GM12878 (cell line): ENCODE measurements at regions not wholly inside any gene's neighbourhood (a gene's known extent, or its start where the extent isn't known, plus 50 kb on each side); places are given as distances from the start of the nearest gene placed in this dataset.

ENCODE experiments used
- ATAC-seq: fragments of 200-7000 bp; cut with Tn5 transposase; 3 replicates; pipeline ENCODE4 v1.9.1; 2020; ENCODE audit warnings: mild to moderate bottlenecking, moderate library complexity
- BruUV-seq: library from RNA; stranded (reverse); fragments of 400-500 nt; replicated peaks from 2 replicates; lab custom pipeline; 2021; lab: Mats Ljungman, UMichigan
- CTCF ChIA-PET: fragments of 300-600 bp; sonication (Branson Sonifier 250); formaldehyde crosslinking; extraction: SDS; loops from one replicate; lab custom pipeline; 2021; ENCODE audit warnings: inconsistent platforms; lab: Yijun Ruan, JAX
- POLR2A ChIA-PET: fragments of 350-600 bp; formaldehyde crosslinking; extraction: SDS; loops from one replicate; lab custom pipeline; 2021; ENCODE audit warnings: inconsistent platforms; lab: Charles Lee
- RAD21 ChIA-PET: fragments of 300-600 bp; sonication (Branson Sonifier 250); formaldehyde crosslinking; loops from one replicate; lab custom pipeline; 2023; ENCODE audit warnings: antibody characterized with exemption; ENCODE audit not compliant: unreplicated experiment; lab: Charles Lee
- SMC1A ChIA-PET: fragments of 300-600 bp; sonication (Branson Sonifier 250); formaldehyde crosslinking; loops from one replicate; lab custom pipeline; 2023; ENCODE audit not compliant: unreplicated experiment, uncharacterized antibody; lab: Charles Lee
- DNase-seq: peaks from one replicate; pipeline ENCODE4 v3.0.0-alpha.2; 2011; ENCODE audit warnings: low read depth, low spot score
- FAIRE-seq: peaks from 3 replicates; lab custom pipeline; 2011; peaks lifted over from hg19 to GRCh38; lab: Jason Lieb, UNC
- H2AFZ ChIP-seq: 2 replicates; pipeline ENCODE4 v1.6.0; 2011; ENCODE audit warnings: low read depth, low read length, control low read depth; ENCODE audit not compliant: control insufficient read depth
- H3K27ac ChIP-seq: 2 replicates; pipeline ENCODE4 v1.5.1; 2011; ENCODE audit warnings: control low read depth; ENCODE audit not compliant: control insufficient read depth, insufficient read depth
- H3K27me3 ChIP-seq, 2 experiments: replicated peaks in 1 of 2; 2 replicates each; pipeline versions ENCODE4 v1.6.0 to v1.6.1; 2011; ENCODE audit warnings: low read length in 1 of 2; ENCODE audit not compliant: control insufficient read depth in 2 of 2, insufficient read depth in 2 of 2
- H3K36me3 ChIP-seq, 2 experiments: 2 replicates each; pipeline ENCODE4 v1.5.1; 2011; ENCODE audit warnings: low read length in 1 of 2; ENCODE audit not compliant: control insufficient read depth in 2 of 2, insufficient read depth in 2 of 2
- H3K4me1 ChIP-seq: 2 replicates; pipeline ENCODE4 v1.6.1; 2011; ENCODE audit warnings: mild to moderate bottlenecking, low read length, moderate library complexity, mixed read lengths; ENCODE audit not compliant: control insufficient read depth, insufficient read depth
- H3K4me2 ChIP-seq: 2 replicates; pipeline ENCODE4 v1.6.0; 2011; ENCODE audit warnings: control low read depth; ENCODE audit not compliant: control insufficient read depth, insufficient read depth
- H3K4me3 ChIP-seq: fragments of 200-600 bp; sonication (generic); 2 replicates; pipeline ENCODE4 v1.5.1; 2016
- H3K79me2 ChIP-seq: 2 replicates; pipeline ENCODE4 v1.6.0; 2011; ENCODE audit warnings: low read length; ENCODE audit not compliant: control insufficient read depth, insufficient read depth
- H3K9ac ChIP-seq: 2 replicates; pipeline ENCODE4 v1.8.0; 2011; ENCODE audit warnings: low read length, control low read depth, mixed read lengths; ENCODE audit not compliant: control insufficient read depth, insufficient read depth
- H3K9me3 ChIP-seq: replicated peaks from 3 replicates; pipeline ENCODE4 v1.5.1; 2011; ENCODE audit warnings: mild to moderate bottlenecking, low read length; ENCODE audit not compliant: control insufficient read depth, insufficient read depth
- H4K20me1 ChIP-seq: 2 replicates; pipeline ENCODE4 v1.6.0; 2011; ENCODE audit not compliant: control insufficient read depth, insufficient read depth
- ATF7 ChIP-seq: fragments of 450-650 bp; IDR thresholded peaks from 2 replicates; pipeline ENCODE4 v1.6.1; 2016; ENCODE audit warnings: low read depth, mild to moderate bottlenecking
- CBX5 ChIP-seq: sonication (generic); IDR thresholded peaks from 2 replicates; pipeline ENCODE4 v1.6.1; 2016; ENCODE audit warnings: low read depth, moderate library complexity, mild to moderate bottlenecking, inconsistent platforms
- CEBPB ChIP-seq, 2 experiments: fragments of 150-350 bp in 1 of 2; IDR thresholded peaks; 2 replicates each; pipeline ENCODE4 v1.6.1; 2012 to 2014; ENCODE audit warnings: low read depth in 2 of 2, low read length in 2 of 2, borderline replicate concordance in 1 of 2, inconsistent platforms in 1 of 2
- EED ChIP-seq: sonication (generic); IDR thresholded peaks from 2 replicates; pipeline ENCODE4 v1.6.1; 2016; ENCODE audit warnings: antibody characterized with exemption, low read depth
- ETV6 ChIP-seq, 2 experiments: fragments of 450-650 bp in 1 of 2; IDR thresholded peaks in 1 of 2; conservative IDR thresholded peaks in 1 of 2; 2 replicates each; pipeline ENCODE4 v1.6.1; 2014; ENCODE audit warnings: antibody characterized with exemption in 1 of 2, borderline replicate concordance in 1 of 2, low read depth in 1 of 2, mild to moderate bottlenecking in 1 of 2, moderate library complexity in 1 of 2
- GATAD2B ChIP-seq: fragments of 450-650 bp; conservative IDR thresholded peaks from 2 replicates; pipeline ENCODE4 v1.6.1; 2017; ENCODE audit warnings: low read depth, mild to moderate bottlenecking, moderate library complexity
- HCFC1 ChIP-seq: fragments of 150-350 bp; IDR thresholded peaks from 2 replicates; pipeline ENCODE4 v1.6.1; 2014; ENCODE audit warnings: low read length
- MTA2 ChIP-seq: fragments of 450-650 bp; IDR thresholded peaks from 2 replicates; pipeline ENCODE4 v1.6.1; 2016; ENCODE audit warnings: low read depth, mild to moderate bottlenecking, moderate library complexity
- NR2C1 ChIP-seq: fragments of 450-650 bp; IDR thresholded peaks from 2 replicates; pipeline ENCODE4 v1.6.1; 2017; ENCODE audit warnings: antibody characterized with exemption, mild to moderate bottlenecking, moderate library complexity
- SIN3A ChIP-seq: IDR thresholded peaks from 2 replicates; pipeline ENCODE4 v1.6.1; 2012; ENCODE audit warnings: low read depth, low read length, improper control_type of control experiment
- SMAD1 ChIP-seq: fragments of 450-650 bp; IDR thresholded peaks from 2 replicates; pipeline ENCODE4 v1.6.1; 2018; ENCODE audit warnings: mild to moderate bottlenecking, low read depth; ENCODE audit not compliant: partially characterized antibody
- STAT1 ChIP-seq: fragments of 450-650 bp; conservative IDR thresholded peaks from 2 replicates; pipeline ENCODE4 v1.6.1; 2014; ENCODE audit warnings: antibody characterized with exemption, mild to moderate bottlenecking
- ZZZ3 ChIP-seq: IDR thresholded peaks from 2 replicates; pipeline ENCODE4 v1.6.1; 2011; ENCODE audit warnings: low read depth; ENCODE audit not compliant: control insufficient read depth, insufficient read length
- WGBS: methylation state at CpG from one replicate; pipeline ENCODE4 v1.1.6; 2016; ENCODE audit warnings: low lambda C conversion rate; ENCODE audit not compliant: insufficient replicate concordance, insufficient coverage; ENCODE audit errors: missing lambda C conversion rate; 5-methylcytosine and 5-hydroxymethylcytosine counted together
- in situ Hi-C: fragments of 300-500 bp; cut with MboI; formaldehyde crosslinking; loops from 9 replicates; pipeline ENCODE4 v1.14.3; 2018; ENCODE audit warnings: mixed read lengths
- intact Hi-C: fragments of 100-400 bp; cut with micrococcal nuclease; formaldehyde crosslinking; loops from one replicate; pipeline ENCODE4 v1.14.2; 2022; ENCODE audit not compliant: unreplicated experiment
- TF ChIP-seq, protein P1 (sequence below): fragments of 450-650 bp; formaldehyde crosslinking; IDR thresholded peaks from 2 replicates; pipeline ENCODE4 v1.4.0; 2020; ENCODE audit warnings: mild to moderate bottlenecking, moderate library complexity
- TF ChIP-seq, protein P2 (sequence below): IDR thresholded peaks from 2 replicates; pipeline ENCODE4 v1.6.1; 2012; ENCODE audit warnings: low read depth, low read length, improper control_type of control experiment
- TF ChIP-seq, protein P3 (sequence below): fragments of 150-350 bp; IDR thresholded peaks from 2 replicates; pipeline ENCODE4 v1.6.1; 2016; ENCODE audit warnings: low read depth, low read length
- TF ChIP-seq, protein P4 (sequence below): fragments of 450-650 bp; IDR thresholded peaks from 2 replicates; pipeline ENCODE4 v1.6.1; 2014; ENCODE audit warnings: mild to moderate bottlenecking

DNA sequence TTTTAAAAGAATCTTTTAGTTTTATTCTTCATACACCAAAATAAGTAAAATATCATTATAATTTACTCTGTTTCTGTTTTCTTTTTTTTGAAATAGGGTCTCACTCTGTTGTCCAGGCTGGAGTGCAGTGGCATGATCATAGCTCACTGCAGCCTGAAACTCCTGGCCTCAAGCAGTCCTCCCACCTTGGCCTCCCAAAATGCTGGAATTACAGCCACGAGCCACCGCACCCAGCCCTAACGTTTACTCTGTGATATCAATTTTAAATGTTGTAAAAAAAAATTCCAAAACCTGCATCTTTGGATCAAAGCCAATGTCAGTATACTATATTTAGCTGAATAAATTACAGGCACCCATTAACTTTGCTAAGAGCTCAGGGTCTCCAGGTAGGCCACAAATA is 437.1 kb upstream of the USP15 start:
- ChIA-PET SMC1A (no interaction called here), CTCF (no interaction called here), RAD21 (no interaction called here), POLR2A (no interaction called here)
- DNase-seq = no peak
- FAIRE-seq = no peak
- no peak overlapping the region for H3K4me2 ChIP-seq
- no peaks in the 10 kb centered on the region for H3K36me3 ChIP-seq
- no peak for ATAC-seq
- H3K27ac ChIP-seq = no peak overlapping the region
- no peak overlapping the region for H2AFZ ChIP-seq
- H3K79me2 ChIP-seq = no peaks in the 10 kb centered on the region
- H3K4me1 ChIP-seq = no peaks in the 10 kb centered on the region
- no peaks in the 10 kb centered on the region for H3K9me3 ChIP-seq
- 33% methylated on average over 3 of the region's 3 CpGs for WGBS
- no peaks in the 10 kb centered on the region for H4K20me1 ChIP-seq
- BruUV-seq = no TSS peak
- no peak overlapping the region for H3K9ac ChIP-seq
- in situ Hi-C loops = no loop called here
- TF ChIP-seq, protein P1, sequence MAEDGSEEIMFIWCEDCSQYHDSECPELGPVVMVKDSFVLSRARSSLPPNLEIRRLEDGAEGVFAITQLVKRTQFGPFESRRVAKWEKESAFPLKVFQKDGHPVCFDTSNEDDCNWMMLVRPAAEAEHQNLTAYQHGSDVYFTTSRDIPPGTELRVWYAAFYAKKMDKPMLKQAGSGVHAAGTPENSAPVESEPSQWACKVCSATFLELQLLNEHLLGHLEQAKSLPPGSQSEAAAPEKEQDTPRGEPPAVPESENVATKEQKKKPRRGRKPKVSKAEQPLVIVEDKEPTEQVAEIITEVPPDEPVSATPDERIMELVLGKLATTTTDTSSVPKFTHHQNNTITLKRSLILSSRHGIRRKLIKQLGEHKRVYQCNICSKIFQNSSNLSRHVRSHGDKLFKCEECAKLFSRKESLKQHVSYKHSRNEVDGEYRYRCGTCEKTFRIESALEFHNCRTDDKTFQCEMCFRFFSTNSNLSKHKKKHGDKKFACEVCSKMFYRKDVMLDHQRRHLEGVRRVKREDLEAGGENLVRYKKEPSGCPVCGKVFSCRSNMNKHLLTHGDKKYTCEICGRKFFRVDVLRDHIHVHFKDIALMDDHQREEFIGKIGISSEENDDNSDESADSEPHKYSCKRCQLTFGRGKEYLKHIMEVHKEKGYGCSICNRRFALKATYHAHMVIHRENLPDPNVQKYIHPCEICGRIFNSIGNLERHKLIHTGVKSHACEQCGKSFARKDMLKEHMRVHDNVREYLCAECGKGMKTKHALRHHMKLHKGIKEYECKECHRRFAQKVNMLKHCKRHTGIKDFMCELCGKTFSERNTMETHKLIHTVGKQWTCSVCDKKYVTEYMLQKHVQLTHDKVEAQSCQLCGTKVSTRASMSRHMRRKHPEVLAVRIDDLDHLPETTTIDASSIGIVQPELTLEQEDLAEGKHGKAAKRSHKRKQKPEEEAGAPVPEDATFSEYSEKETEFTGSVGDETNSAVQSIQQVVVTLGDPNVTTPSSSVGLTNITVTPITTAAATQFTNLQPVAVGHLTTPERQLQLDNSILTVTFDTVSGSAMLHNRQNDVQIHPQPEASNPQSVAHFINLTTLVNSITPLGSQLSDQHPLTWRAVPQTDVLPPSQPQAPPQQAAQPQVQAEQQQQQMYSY (CRISPR knock-in tag) = no peak
- no peak for TF ChIP-seq SIN3A
- TF ChIP-seq ETV6 (conservative IDR thresholded peaks at IDR 0.05 in 1 of 2, IDR thresholded peaks at IDR 0.05 in 1 of 2; ENCODE audit: borderline replicate concordance in 1 of 2, low read depth in 1 of 2) = no peak
- TF ChIP-seq HCFC1 = no peak
- TF ChIP-seq SMAD1 = no peak
- TF ChIP-seq NR2C1 = no peak
- TF ChIP-seq GATAD2B = no peak
- TF ChIP-seq STAT1 = no peak
- TF ChIP-seq MTA2 = no peak
- no peak for TF ChIP-seq ATF7
- TF ChIP-seq, protein P2, sequence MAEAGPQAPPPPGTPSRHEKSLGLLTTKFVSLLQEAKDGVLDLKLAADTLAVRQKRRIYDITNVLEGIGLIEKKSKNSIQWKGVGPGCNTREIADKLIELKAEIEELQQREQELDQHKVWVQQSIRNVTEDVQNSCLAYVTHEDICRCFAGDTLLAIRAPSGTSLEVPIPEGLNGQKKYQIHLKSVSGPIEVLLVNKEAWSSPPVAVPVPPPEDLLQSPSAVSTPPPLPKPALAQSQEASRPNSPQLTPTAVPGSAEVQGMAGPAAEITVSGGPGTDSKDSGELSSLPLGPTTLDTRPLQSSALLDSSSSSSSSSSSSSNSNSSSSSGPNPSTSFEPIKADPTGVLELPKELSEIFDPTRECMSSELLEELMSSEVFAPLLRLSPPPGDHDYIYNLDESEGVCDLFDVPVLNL = no peak
- no peak for TF ChIP-seq EED
- TF ChIP-seq, protein P3, sequence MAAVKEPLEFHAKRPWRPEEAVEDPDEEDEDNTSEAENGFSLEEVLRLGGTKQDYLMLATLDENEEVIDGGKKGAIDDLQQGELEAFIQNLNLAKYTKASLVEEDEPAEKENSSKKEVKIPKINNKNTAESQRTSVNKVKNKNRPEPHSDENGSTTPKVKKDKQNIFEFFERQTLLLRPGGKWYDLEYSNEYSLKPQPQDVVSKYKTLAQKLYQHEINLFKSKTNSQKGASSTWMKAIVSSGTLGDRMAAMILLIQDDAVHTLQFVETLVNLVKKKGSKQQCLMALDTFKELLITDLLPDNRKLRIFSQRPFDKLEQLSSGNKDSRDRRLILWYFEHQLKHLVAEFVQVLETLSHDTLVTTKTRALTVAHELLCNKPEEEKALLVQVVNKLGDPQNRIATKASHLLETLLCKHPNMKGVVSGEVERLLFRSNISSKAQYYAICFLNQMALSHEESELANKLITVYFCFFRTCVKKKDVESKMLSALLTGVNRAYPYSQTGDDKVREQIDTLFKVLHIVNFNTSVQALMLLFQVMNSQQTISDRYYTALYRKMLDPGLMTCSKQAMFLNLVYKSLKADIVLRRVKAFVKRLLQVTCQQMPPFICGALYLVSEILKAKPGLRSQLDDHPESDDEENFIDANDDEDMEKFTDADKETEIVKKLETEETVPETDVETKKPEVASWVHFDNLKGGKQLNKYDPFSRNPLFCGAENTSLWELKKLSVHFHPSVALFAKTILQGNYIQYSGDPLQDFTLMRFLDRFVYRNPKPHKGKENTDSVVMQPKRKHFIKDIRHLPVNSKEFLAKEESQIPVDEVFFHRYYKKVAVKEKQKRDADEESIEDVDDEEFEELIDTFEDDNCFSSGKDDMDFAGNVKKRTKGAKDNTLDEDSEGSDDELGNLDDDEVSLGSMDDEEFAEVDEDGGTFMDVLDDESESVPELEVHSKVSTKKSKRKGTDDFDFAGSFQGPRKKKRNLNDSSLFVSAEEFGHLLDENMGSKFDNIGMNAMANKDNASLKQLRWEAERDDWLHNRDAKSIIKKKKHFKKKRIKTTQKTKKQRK = no peak
- no peak for TF ChIP-seq ZZZ3
- TF ChIP-seq CEBPB (IDR thresholded peaks at IDR 0.05; ENCODE audit: borderline replicate concordance in 1 of 2, low read depth in 2 of 2, low read length in 2 of 2) = no peak
- TF ChIP-seq CBX5 = no peak
- TF ChIP-seq, protein P4, sequence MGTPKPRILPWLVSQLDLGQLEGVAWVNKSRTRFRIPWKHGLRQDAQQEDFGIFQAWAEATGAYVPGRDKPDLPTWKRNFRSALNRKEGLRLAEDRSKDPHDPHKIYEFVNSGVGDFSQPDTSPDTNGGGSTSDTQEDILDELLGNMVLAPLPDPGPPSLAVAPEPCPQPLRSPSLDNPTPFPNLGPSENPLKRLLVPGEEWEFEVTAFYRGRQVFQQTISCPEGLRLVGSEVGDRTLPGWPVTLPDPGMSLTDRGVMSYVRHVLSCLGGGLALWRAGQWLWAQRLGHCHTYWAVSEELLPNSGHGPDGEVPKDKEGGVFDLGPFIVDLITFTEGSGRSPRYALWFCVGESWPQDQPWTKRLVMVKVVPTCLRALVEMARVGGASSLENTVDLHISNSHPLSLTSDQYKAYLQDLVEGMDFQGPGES = no peak
- intact Hi-C loops = no loop called here
- H3K4me3 ChIP-seq = no peak overlapping the region
- no peaks in the 10 kb centered on the region for H3K27me3 ChIP-seq
